A549 (cell line): ENCODE measurements at regions not wholly inside any gene's neighbourhood (a gene's known extent, or its start where the extent isn't known, plus 50 kb on each side); places are given as distances from the start of the nearest gene placed in this dataset.

Source experiments
- ATAC-seq, 2 experiments: fragments of 200-7000 bp in 1 of 2; fragments of >200 bp in 1 of 2; cut with Nextera tagmentation in 1 of 2; cut with Tn5 transposase in 1 of 2; 3 replicates each; pipeline versions ENCODE4 v1.8.0 to v1.9.1; 2018 to 2020; ENCODE audit warnings: mild to moderate bottlenecking in 1 of 2, moderate library complexity in 1 of 2
- CTCF ChIA-PET: fragments of 300-600 bp; sonication (Branson Sonifier 250); formaldehyde crosslinking; extraction: SDS; loops from one replicate; lab custom pipeline; 2021; ENCODE audit warnings: antibody characterized with exemption, inconsistent platforms; lab: Yijun Ruan, JAX
- POLR2A ChIA-PET: fragments of 350-600 bp; formaldehyde crosslinking; extraction: SDS; loops from one replicate; lab custom pipeline; 2021; ENCODE audit warnings: antibody characterized with exemption, inconsistent platforms; lab: Yijun Ruan, JAX
- DNase-seq, 2 experiments: peaks; one replicate each; pipeline versions ENCODE4 v3.0.0 to v3.0.0-alpha.2; 2011 to 2016; ENCODE audit warnings: low read depth in 1 of 2, low spot score in 1 of 2
- FAIRE-seq: peaks from 2 replicates; lab custom pipeline; 2011; peaks lifted over from hg19 to GRCh38; lab: Jason Lieb, UNC
- H3K27ac ChIP-seq, 2 experiments: fragments of >200 bp; sonication (Bioruptor Twin); formaldehyde crosslinking; 3 replicates each; pipeline ENCODE4 v1.5.1; 2016 to 2017
- H3K4me1 ChIP-seq: fragments of >200 bp; sonication (Bioruptor Twin); formaldehyde crosslinking; 3 replicates; pipeline ENCODE4 v1.6.1; 2016
- H3K4me2 ChIP-seq: fragments of >200 bp; sonication (Bioruptor Twin); formaldehyde crosslinking; 3 replicates; pipeline ENCODE4 v1.6.1; 2016
- H3K4me3 ChIP-seq: fragments of >200 bp; sonication (Bioruptor Twin); formaldehyde crosslinking; 3 replicates; pipeline ENCODE4 v1.5.1; 2016
- H3K9me3 ChIP-seq: fragments of >200 bp; sonication (Bioruptor Twin); formaldehyde crosslinking; 3 replicates; pipeline ENCODE4 v1.6.1; 2016
- CBX2 ChIP-seq: fragments of 200-600 bp; sonication (generic); IDR thresholded peaks from 2 replicates; pipeline ENCODE4 v1.6.1; 2016; ENCODE audit warnings: low read depth, mild to moderate bottlenecking, borderline replicate concordance
- CBX8 ChIP-seq: fragments of 200-600 bp; sonication (generic); IDR thresholded peaks from 2 replicates; pipeline ENCODE4 v1.6.1; 2016
- CHD4 ChIP-seq: fragments of 200-600 bp; sonication (generic); IDR thresholded peaks from 2 replicates; pipeline ENCODE4 v1.6.1; 2016; ENCODE audit warnings: antibody characterized with exemption, mild to moderate bottlenecking, borderline replicate concordance
- ESRRA ChIP-seq: fragments of 150-350 bp; IDR thresholded peaks from 2 replicates; pipeline ENCODE4 v1.6.1; 2014; ENCODE audit warnings: mild to moderate bottlenecking, low read length, borderline replicate concordance
- FOSB ChIP-seq: fragments of 250-450 bp; sonication (Bioruptor Pico); IDR thresholded peaks from 2 replicates; pipeline ENCODE4 v1.5.0; 2020; ENCODE audit warnings: mild to moderate bottlenecking, moderate library complexity
- FOSL2 ChIP-seq, 2 experiments: fragments of 450-650 bp in 1 of 2; fragments of >200 bp in 1 of 2; sonication (Bioruptor Twin) in 1 of 2; formaldehyde crosslinking; IDR thresholded peaks; 2 replicates each; pipeline versions ENCODE4 v1.5.0 to v1.6.1; 2016 to 2020; ENCODE audit warnings: mild to moderate bottlenecking in 1 of 2, moderate library complexity in 1 of 2
- GATA3 ChIP-seq: IDR thresholded peaks from 2 replicates; pipeline ENCODE4 v1.6.1; 2012; ENCODE audit warnings: borderline replicate concordance
- HDAC2 ChIP-seq: fragments of 200-600 bp; sonication (generic); IDR thresholded peaks from 2 replicates; pipeline ENCODE4 v1.6.1; 2016
- HOXA7 ChIP-seq: fragments of 250-450 bp; sonication (Bioruptor Pico); IDR thresholded peaks from 2 replicates; pipeline ENCODE4 v1.5.0; 2020; ENCODE audit warnings: mild to moderate bottlenecking, moderate library complexity
- HOXB5 ChIP-seq: fragments of 250-450 bp; sonication (Bioruptor Pico); IDR thresholded peaks from 2 replicates; pipeline ENCODE4 v1.5.0; 2020; ENCODE audit warnings: mild to moderate bottlenecking, moderate library complexity
- JUNB ChIP-seq: fragments of >200 bp; sonication (Bioruptor Twin); formaldehyde crosslinking; IDR thresholded peaks from 2 replicates; pipeline ENCODE4 v1.6.1; 2016
- KDM1A ChIP-seq: fragments of 200-600 bp; sonication (generic); IDR thresholded peaks from 2 replicates; pipeline ENCODE4 v1.6.1; 2016; ENCODE audit warnings: low read depth, mild to moderate bottlenecking
- KDM5A ChIP-seq: fragments of 200-600 bp; sonication (generic); IDR thresholded peaks from 2 replicates; pipeline ENCODE4 v1.6.1; 2016; ENCODE audit warnings: antibody characterized with exemption, mild to moderate bottlenecking
- MAFK ChIP-seq: fragments of 450-650 bp; IDR thresholded peaks from 2 replicates; pipeline ENCODE4 v1.6.1; 2014; ENCODE audit not compliant: partially characterized antibody
- MYC ChIP-seq: IDR thresholded peaks from 2 replicates; pipeline ENCODE4 v1.6.1; 2012; ENCODE audit warnings: mild to moderate bottlenecking, inconsistent platforms, low read length, improper control_type of control experiment, borderline replicate concordance
- NFE2L2 ChIP-seq: fragments of 150-350 bp; conservative IDR thresholded peaks from 2 replicates; pipeline ENCODE4 v1.6.1; 2014; ENCODE audit warnings: low read length
- NPAS2 ChIP-seq: fragments of 250-450 bp; sonication (Bioruptor Pico); IDR thresholded peaks from 2 replicates; pipeline ENCODE4 v1.8.0; 2022; ENCODE audit warnings: mild to moderate bottlenecking, moderate library complexity, borderline replicate concordance
- POLR2A ChIP-seq: IDR thresholded peaks from 2 replicates; pipeline ENCODE4 v1.6.1; 2012; ENCODE audit warnings: mild to moderate bottlenecking, low read length
- RAD21 ChIP-seq, 2 experiments: fragments of >200 bp in 1 of 2; sonication (Bioruptor Twin) in 1 of 2; formaldehyde crosslinking in 1 of 2; IDR thresholded peaks in 1 of 2; conservative IDR thresholded peaks in 1 of 2; 2 replicates in 1 of 2; 3 replicates in 1 of 2; pipeline ENCODE4 v1.6.1; 2012 to 2018; ENCODE audit warnings: inconsistent platforms in 1 of 2
- RARB ChIP-seq: fragments of 250-450 bp; sonication (Bioruptor Pico); IDR thresholded peaks from 2 replicates; pipeline ENCODE4 v1.8.0; 2021; ENCODE audit warnings: mild to moderate bottlenecking, moderate library complexity
- RNF2 ChIP-seq: fragments of 200-600 bp; sonication (generic); IDR thresholded peaks from 2 replicates; pipeline ENCODE4 v1.6.1; 2016; ENCODE audit warnings: low read depth, mild to moderate bottlenecking, antibody characterized with exemption, moderate library complexity, borderline replicate concordance
- TFCP2L1 ChIP-seq: fragments of 250-450 bp; sonication (Bioruptor Pico); IDR thresholded peaks from 2 replicates; pipeline ENCODE4 v1.5.0; 2021; ENCODE audit warnings: mild to moderate bottlenecking
- TP53 ChIP-seq: fragments of 250-450 bp; sonication (Bioruptor Pico); IDR thresholded peaks from 2 replicates; pipeline ENCODE4 v1.5.0; 2021; ENCODE audit warnings: mild to moderate bottlenecking, moderate library complexity
- ZC3H11A ChIP-seq: fragments of 450-650 bp; IDR thresholded peaks from 2 replicates; pipeline ENCODE4 v1.6.1; 2014; ENCODE audit warnings: antibody characterized with exemption, mild to moderate bottlenecking
- ZNF302 ChIP-seq: fragments of 250-450 bp; sonication (Bioruptor Pico); IDR thresholded peaks from 2 replicates; pipeline ENCODE4 v1.9.0; 2021; ENCODE audit warnings: inconsistent platforms, mild to moderate bottlenecking, moderate library complexity
- WGBS: methylation state at CpG from one replicate; pipeline ENCODE4 v1.1.6; 2017; ENCODE audit errors: missing lambda C conversion rate; 5-methylcytosine and 5-hydroxymethylcytosine counted together
- TF ChIP-seq, protein P1 (sequence below): fragments of 250-450 bp; sonication (Bioruptor Pico); IDR thresholded peaks from 2 replicates; pipeline ENCODE4 v1.5.0; 2021; ENCODE audit warnings: mild to moderate bottlenecking, moderate library complexity, borderline replicate concordance
- TF ChIP-seq, protein P2 (sequence below): fragments of 150-350 bp; IDR thresholded peaks from 2 replicates; pipeline ENCODE4 v1.6.1; 2014; ENCODE audit warnings: low read depth, mild to moderate bottlenecking, low read length
- TF ChIP-seq, protein P3 (sequence below): fragments of 250-450 bp; sonication (Bioruptor Pico); IDR thresholded peaks from 2 replicates; pipeline ENCODE4 v1.5.0; 2020; ENCODE audit warnings: low read depth, mild to moderate bottlenecking, moderate library complexity

DNA sequence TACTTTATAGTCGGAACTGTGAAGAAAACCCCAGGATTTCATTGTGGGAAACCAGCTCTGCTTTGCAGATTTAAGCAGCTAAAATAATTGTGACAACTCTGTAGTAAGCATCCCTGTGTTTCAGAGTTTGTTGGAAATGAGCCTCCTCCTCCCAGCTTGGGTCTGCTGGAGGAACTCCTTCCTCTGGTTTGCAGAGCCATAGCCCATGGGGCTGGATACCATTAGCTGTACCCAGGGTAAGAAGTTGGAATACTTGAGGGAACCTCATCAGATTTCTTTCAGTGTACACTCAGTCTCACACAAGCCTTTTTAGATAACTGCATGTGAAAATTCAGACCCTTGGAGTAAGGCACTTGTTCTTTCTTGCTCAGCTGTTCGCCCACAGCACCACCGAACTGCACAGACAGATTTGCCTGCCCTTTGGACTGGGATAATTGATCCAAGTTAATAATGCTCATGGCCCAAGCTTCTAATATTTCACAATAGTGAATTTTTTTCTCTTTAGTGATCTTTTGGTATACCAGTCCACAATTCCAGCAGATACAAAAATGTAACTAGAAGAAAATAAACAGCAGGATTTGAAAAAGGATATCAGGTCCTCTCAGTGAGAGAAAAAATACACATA lies 467.4 kb upstream of the FZD8 start:
- TF ChIP-seq MYC (no peak), NFE2L2 (no peak), ESRRA (no peak), HOXA7 (no peak), CHD4 (no peak), RARB (CRISPR knock-in tag) (no peak), CBX8 (no peak), FOSL2 (IDR thresholded peaks at IDR 0.05) (no peak), FOSL2 (CRISPR knock-in tag; IDR thresholded peaks at IDR 0.05) (no peak), ZC3H11A (no peak), GATA3 (no peak), CBX2 (no peak), FOSB (no peak), KDM1A (no peak), NPAS2 (no peak), MAFK (no peak), ZNF302 (CRISPR knock-in tag) (no peak), POLR2A (no peak), TP53 (no peak)
- TF ChIP-seq, protein P1, sequence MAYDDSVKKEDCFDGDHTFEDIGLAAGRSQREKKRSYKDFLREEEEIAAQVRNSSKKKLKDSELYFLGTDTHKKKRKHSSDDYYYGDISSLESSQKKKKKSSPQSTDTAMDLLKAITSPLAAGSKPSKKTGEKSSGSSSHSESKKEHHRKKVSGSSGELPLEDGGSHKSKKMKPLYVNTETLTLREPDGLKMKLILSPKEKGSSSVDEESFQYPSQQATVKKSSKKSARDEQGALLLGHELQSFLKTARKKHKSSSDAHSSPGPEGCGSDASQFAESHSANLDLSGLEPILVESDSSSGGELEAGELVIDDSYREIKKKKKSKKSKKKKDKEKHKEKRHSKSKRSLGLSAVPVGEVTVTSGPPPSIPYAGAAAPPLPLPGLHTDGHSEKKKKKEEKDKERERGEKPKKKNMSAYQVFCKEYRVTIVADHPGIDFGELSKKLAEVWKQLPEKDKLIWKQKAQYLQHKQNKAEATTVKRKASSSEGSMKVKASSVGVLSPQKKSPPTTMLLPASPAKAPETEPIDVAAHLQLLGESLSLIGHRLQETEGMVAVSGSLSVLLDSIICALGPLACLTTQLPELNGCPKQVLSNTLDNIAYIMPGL (CRISPR knock-in tag): no peak
- 36% methylated on average over 3 of the region's 3 CpGs for WGBS
- H3K27ac ChIP-seq: 0 out of 6 replicates have a peak overlapping the region, but pooled peaks of 1 of the 2 experiments have one; percentile 7
- FAIRE-seq: no peak
- DNase-seq: no peak
- ChIA-PET CTCF (no interaction called here), POLR2A (no interaction called here)
- no peak for ATAC-seq
- peaks cover 8% of the 10 kb centered on the region; the same call in 2 of the 3 replicates for H3K4me1 ChIP-seq
- H3K4me3 ChIP-seq: no peak overlapping the region
- no peaks in the 10 kb centered on the region for H3K9me3 ChIP-seq
- H3K4me2 ChIP-seq: 0 out of 3 replicates have a peak overlapping the region, but pooled peaks have one; percentile 12

DNA sequence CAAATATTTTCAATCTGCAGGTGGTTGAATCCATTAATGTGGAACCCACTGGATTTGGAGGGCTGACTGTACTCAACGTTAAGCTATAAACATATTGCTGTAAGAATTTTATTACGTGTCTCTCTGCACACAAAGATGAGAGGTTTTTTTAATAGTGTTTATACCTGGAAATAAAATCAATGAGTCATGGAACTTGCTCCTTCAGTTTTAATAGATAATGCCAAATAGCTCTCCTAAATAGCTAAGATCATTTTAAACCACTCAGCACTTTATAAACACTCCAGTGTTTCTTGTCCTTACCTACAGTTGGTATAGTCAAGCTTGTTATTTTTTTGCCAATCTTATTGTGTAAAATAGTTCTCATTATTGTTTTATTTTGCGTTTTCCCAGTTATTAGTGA lies 455.6 kb upstream of the FZD8 start:
- Histone ChIP-seq H3K4me3 (no peak overlapping the region), H3K27ac (no peak overlapping the region), H3K4me1 (no peaks in the 10 kb centered on the region), H3K9me3 (no peaks in the 10 kb centered on the region), H3K4me2 (no peak overlapping the region)
- TF ChIP-seq, protein P2, sequence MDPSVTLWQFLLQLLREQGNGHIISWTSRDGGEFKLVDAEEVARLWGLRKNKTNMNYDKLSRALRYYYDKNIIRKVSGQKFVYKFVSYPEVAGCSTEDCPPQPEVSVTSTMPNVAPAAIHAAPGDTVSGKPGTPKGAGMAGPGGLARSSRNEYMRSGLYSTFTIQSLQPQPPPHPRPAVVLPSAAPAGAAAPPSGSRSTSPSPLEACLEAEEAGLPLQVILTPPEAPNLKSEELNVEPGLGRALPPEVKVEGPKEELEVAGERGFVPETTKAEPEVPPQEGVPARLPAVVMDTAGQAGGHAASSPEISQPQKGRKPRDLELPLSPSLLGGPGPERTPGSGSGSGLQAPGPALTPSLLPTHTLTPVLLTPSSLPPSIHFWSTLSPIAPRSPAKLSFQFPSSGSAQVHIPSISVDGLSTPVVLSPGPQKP: no peak
- no peak for TF ChIP-seq TFCP2L1 (CRISPR knock-in tag)
- no peak for TF ChIP-seq JUNB
- no peak for TF ChIP-seq RNF2
- TF ChIP-seq CBX8: no peak
- TF ChIP-seq RAD21 (conservative IDR thresholded peaks at IDR 0.05 in 1 of 2, IDR thresholded peaks at IDR 0.05 in 1 of 2): no peak
- no peak for TF ChIP-seq CBX2
- TF ChIP-seq HDAC2: no peak
- TF ChIP-seq GATA3: no peak
- TF ChIP-seq HOXB5 (CRISPR knock-in tag): no peak
- no peak for TF ChIP-seq ESRRA
- TF ChIP-seq, protein P3, sequence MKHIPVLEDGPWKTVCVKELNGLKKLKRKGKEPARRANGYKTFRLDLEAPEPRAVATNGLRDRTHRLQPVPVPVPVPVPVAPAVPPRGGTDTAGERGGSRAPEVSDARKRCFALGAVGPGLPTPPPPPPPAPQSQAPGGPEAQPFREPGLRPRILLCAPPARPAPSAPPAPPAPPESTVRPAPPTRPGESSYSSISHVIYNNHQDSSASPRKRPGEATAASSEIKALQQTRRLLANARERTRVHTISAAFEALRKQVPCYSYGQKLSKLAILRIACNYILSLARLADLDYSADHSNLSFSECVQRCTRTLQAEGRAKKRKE (CRISPR knock-in tag): no peak
- no peak for TF ChIP-seq KDM5A
- DNase-seq (no peak), FAIRE-seq (no peak), ATAC-seq (no peak)
- ChIA-PET CTCF (interaction anchor here (0.7 to 1.3 kb wide), 2 partner anchors 66 to 301 kb away, joined by 3 read pairs; no protein-coding TSS in a partner anchor), POLR2A (no interaction called here)
- 43% methylated on average over 3 of the region's 3 CpGs for WGBS
